HCT116 (cell line): ENCODE measurements at regions not wholly inside any gene's neighbourhood (a gene's known extent, or its start where the extent isn't known, plus 50 kb on each side); places are given as distances from the start of the nearest gene placed in this dataset.

Experiments used
- ATAC-seq: fragments of 200-7000 bp; cut with Tn5 transposase; 2 replicates; pipeline ENCODE4 v1.9.1; 2020; ENCODE audit warnings: mild to moderate bottlenecking, moderate library complexity
- BruUV-seq: library from RNA; stranded (reverse); fragments of 400-500 nt; replicated peaks from 2 replicates; lab custom pipeline; 2021; lab: Mats Ljungman, UMichigan
- CTCF ChIA-PET: fragments of 300-600 bp; sonication (Branson Sonifier 250); formaldehyde crosslinking; loops from one replicate; lab custom pipeline; 2021; ENCODE audit warnings: antibody characterized with exemption; lab: Charles Lee
- POLR2A ChIA-PET: fragments of 300-600, 350-600 bp; sonication (Branson Sonifier 250); formaldehyde crosslinking; loops from one replicate; lab custom pipeline; 2021; ENCODE audit warnings: antibody characterized with exemption; lab: Charles Lee
- RAD21 ChIA-PET, 2 experiments: fragments of 300-600 bp; sonication (Branson Sonifier 250); formaldehyde crosslinking; loops; one replicate each; lab custom pipeline; 2023; ENCODE audit warnings: low total read pairs in 2 of 2; ENCODE audit not compliant: uncharacterized antibody in 2 of 2, unreplicated experiment in 2 of 2, low non-redundant PET in 1 of 2; lab: Charles Lee
- DNase-seq: peaks from one replicate; pipeline ENCODE4 v3.0.0-alpha.2; 2010; ENCODE audit warnings: low read depth, low spot score
- H2AFZ ChIP-seq: fragments of 200-600 bp; shearing (Covaris generic), sonication (generic); 2 replicates; pipeline ENCODE4 v1.6.1; 2017; ENCODE audit warnings: low read depth, mixed run types, mixed read lengths, antibody characterized with exemption, low read length; ENCODE audit not compliant: poor library complexity, severe bottlenecking
- H3K27ac ChIP-seq: 2 replicates; pipeline ENCODE4 v1.5.1; 2012; ENCODE audit warnings: low read depth, low read length
- H3K27me3 ChIP-seq: fragments of 200-600 bp; sonication (generic); 2 replicates; pipeline ENCODE4 v1.6.1; 2016; ENCODE audit warnings: mixed run types, low read length, mixed read lengths; ENCODE audit not compliant: insufficient read depth
- H3K36me3 ChIP-seq, 2 experiments: fragments of 200-500 bp in 1 of 2; fragments of 200-600 bp in 1 of 2; sonication (Bioruptor generic) in 1 of 2; sonication (generic) in 1 of 2; 2 replicates each; pipeline versions ENCODE4 v1.5.1 to v1.6.1; 2014 to 2016; ENCODE audit warnings: low read length in 2 of 2, inconsistent platforms in 1 of 2, mixed read lengths in 1 of 2, mixed run types in 1 of 2; ENCODE audit not compliant: insufficient read depth in 2 of 2, control insufficient read depth in 1 of 2
- H3K4me1 ChIP-seq, 2 experiments: fragments of 200-600 bp in 1 of 2; sonication (generic) in 1 of 2; 2 replicates each; pipeline versions ENCODE4 v1.5.1 to v1.6.1; 2012 to 2017; ENCODE audit warnings: low read length in 2 of 2, inconsistent platforms in 1 of 2, mild to moderate bottlenecking in 1 of 2, mixed read lengths in 1 of 2, mixed run types in 1 of 2, moderate library complexity in 1 of 2; ENCODE audit not compliant: insufficient read depth in 2 of 2, control insufficient read depth in 1 of 2
- H3K4me2 ChIP-seq: fragments of 200-600 bp; sonication (generic); 2 replicates; pipeline ENCODE4 v1.6.1; 2017; ENCODE audit warnings: mixed run types, low read length, mixed read lengths
- H3K4me3 ChIP-seq, 2 experiments: fragments of 200-600 bp in 1 of 2; sonication (generic) in 1 of 2; replicated peaks in 1 of 2; 2 replicates each; pipeline ENCODE4 v1.5.1; 2011 to 2016; ENCODE audit warnings: low read length in 2 of 2, control low read depth in 1 of 2, low read depth in 1 of 2, mild to moderate bottlenecking in 1 of 2, mixed read lengths in 1 of 2, mixed run types in 1 of 2
- H3K79me2 ChIP-seq: fragments of 200-600 bp; sonication (generic); 2 replicates; pipeline ENCODE4 v1.6.1; 2017; ENCODE audit warnings: mild to moderate bottlenecking, mixed run types, low read length, moderate library complexity, mixed read lengths; ENCODE audit not compliant: insufficient read depth
- H3K9ac ChIP-seq: fragments of 200-600 bp; sonication (generic); 2 replicates; pipeline ENCODE4 v1.6.1; 2016; ENCODE audit warnings: low read length, mixed read lengths
- H3K9me2 ChIP-seq: fragments of 200-600 bp; sonication (generic), shearing (Covaris generic); 2 replicates; pipeline ENCODE4 v1.6.1; 2017; ENCODE audit warnings: mixed run types, mild to moderate bottlenecking, moderate library complexity; ENCODE audit not compliant: insufficient read depth
- H3K9me3 ChIP-seq, 2 experiments: fragments of 200-500 bp in 1 of 2; fragments of 200-600 bp in 1 of 2; sonication (Bioruptor generic) in 1 of 2; sonication (generic) in 1 of 2; 2 replicates each; pipeline ENCODE4 v1.6.1; 2014 to 2017; ENCODE audit warnings: low read length in 2 of 2, mixed read lengths in 2 of 2, inconsistent platforms in 1 of 2, low read depth in 1 of 2, mild to moderate bottlenecking in 1 of 2, mixed run types in 1 of 2, moderate library complexity in 1 of 2; ENCODE audit not compliant: control insufficient read depth in 1 of 2, insufficient read depth in 1 of 2
- H4K20me1 ChIP-seq: fragments of 200-600 bp; sonication (generic), shearing (Covaris generic); 2 replicates; pipeline ENCODE4 v1.6.1; 2017; ENCODE audit warnings: mixed run types, mild to moderate bottlenecking, moderate library complexity; ENCODE audit not compliant: insufficient read depth
- CBX3 ChIP-seq: IDR thresholded peaks from 2 replicates; pipeline ENCODE4 v1.6.1; 2012; ENCODE audit warnings: low read depth
- EZH2 ChIP-seq: fragments of 200-600 bp; sonication (generic); IDR thresholded peaks from 2 replicates; pipeline ENCODE4 v1.6.1; 2017; ENCODE audit warnings: antibody characterized with exemption, mixed run types
- RAD21 ChIP-seq: IDR thresholded peaks from 2 replicates; pipeline ENCODE4 v1.6.1; 2012; ENCODE audit warnings: low read depth, mild to moderate bottlenecking
- SIN3A ChIP-seq: IDR thresholded peaks from 2 replicates; pipeline ENCODE4 v1.6.1; 2012; ENCODE audit warnings: low read depth
- SP1 ChIP-seq: IDR thresholded peaks from 2 replicates; pipeline ENCODE4 v1.6.1; 2012; ENCODE audit warnings: low read depth
- intact Hi-C: fragments of 100-400 bp; cut with micrococcal nuclease; formaldehyde crosslinking; loops from 2 replicates; pipeline ENCODE4 v1.10.0; 2022

DNA sequence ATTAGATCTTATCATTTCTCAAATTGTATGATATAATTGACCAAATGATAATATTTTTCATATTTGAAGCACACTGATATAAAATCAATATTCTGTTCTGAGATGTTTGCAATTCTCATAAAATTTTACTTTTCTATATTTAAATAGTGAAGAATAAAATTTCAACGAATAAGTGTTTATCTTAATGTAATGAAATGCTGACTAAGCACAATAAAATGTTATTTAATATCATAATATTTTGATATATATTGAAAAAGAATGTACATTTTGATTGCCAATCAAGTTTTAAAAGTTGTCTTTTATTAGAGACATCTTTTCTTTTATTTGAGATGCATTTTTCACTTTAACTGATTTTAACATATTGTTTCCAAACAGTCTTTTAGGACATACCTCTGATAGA, 416.1 kb downstream of the TAF11L14 start:
- Histone ChIP-seq H4K20me1 (no peaks in the 10 kb centered on the region), H3K4me3 (no peak overlapping the region), H3K9me3 (peaks cover 9 to 19% of the 10 kb centered on the region in 2 experiments; a peak in 2 of 4 replicates), H3K9me2 (no peaks in the 10 kb centered on the region), H3K4me1 (no peaks in the 10 kb centered on the region), H3K79me2 (no peaks in the 10 kb centered on the region), H2AFZ (no peak overlapping the region), H3K9ac (no peak overlapping the region), H3K36me3 (no peaks in the 10 kb centered on the region), H3K4me2 (no peak overlapping the region), H3K27me3 (no peaks in the 10 kb centered on the region), H3K27ac (no peak overlapping the region)
- ChIA-PET CTCF (no interaction called here), RAD21 (no interaction called here), POLR2A (no interaction called here)
- BruUV-seq: no TSS peak
- TF ChIP-seq SIN3A: no peak
- ATAC-seq (no peak), DNase-seq (no peak)
- intact Hi-C loops: no loop called here

DNA sequence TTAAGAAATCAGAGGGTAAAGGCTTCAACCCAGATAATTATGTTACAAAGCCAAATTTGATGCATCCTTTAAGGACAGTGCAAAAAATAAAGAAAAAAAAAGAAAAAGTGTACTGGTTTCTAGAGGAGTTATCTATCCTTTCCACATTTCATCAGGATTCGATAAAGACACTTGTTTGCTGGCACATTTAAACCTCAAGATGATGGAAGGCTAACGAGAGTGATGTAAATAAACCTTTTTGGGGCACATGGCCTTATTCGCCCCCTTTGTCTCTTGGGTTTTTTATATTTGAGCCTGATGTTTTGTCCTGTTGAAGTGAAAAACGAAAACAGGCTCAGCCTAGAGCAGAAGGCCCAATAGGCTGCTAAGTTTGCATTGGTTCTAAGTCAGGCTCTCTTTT, 416.5 kb downstream of the TAF11L14 start:
- TF ChIP-seq EZH2 (no peak), CBX3 (no peak), RAD21 (no peak), SP1 (no peak)
- H3K36me3 ChIP-seq: no peaks in the 10 kb centered on the region
- ChIA-PET RAD21 (no interaction called here), POLR2A (no interaction called here), CTCF (no interaction called here)
- H2AFZ ChIP-seq: no peak overlapping the region
- no peak for ATAC-seq
- DNase-seq: no peak
- no peaks in the 10 kb centered on the region for H3K27me3 ChIP-seq
- H3K9ac ChIP-seq: no peak overlapping the region
- peaks cover 10 to 19% of the 10 kb centered on the region in 2 experiments; a peak in 2 of 4 replicates for H3K9me3 ChIP-seq
- no peaks in the 10 kb centered on the region for H3K79me2 ChIP-seq
- BruUV-seq: no TSS peak
- no peak overlapping the region for H3K4me3 ChIP-seq
- intact Hi-C loops: no loop called here
- no peaks in the 10 kb centered on the region for H3K9me2 ChIP-seq
- no peak overlapping the region for H3K4me2 ChIP-seq
- no peaks in the 10 kb centered on the region for H4K20me1 ChIP-seq
- no peaks in the 10 kb centered on the region for H3K4me1 ChIP-seq
- no peak overlapping the region for H3K27ac ChIP-seq
